Nephron progenitor cell (in vitro differentiated cells): ENCODE measurements at regions not wholly inside any gene's neighbourhood (a gene's known extent, or its start where the extent isn't known, plus 50 kb on each side); places are given as distances from the start of the nearest gene placed in this dataset.
A peak's percentile ranks its signal among the peaks of the same experiment; 100 is the strongest.
"Not testable (repeated sequence)": the region's sequence is repeated elsewhere in the genome, so short reads cannot be mapped to it uniquely, and the experiment has no call there.

Experiments used
- DNase-seq: peaks from one replicate; pipeline ENCODE4 v3.0.0; 2021
- H3K27ac Mint-ChIP-seq: 2 replicates; pipeline ENCODE4 v1.8.0; 2021; ENCODE audit warnings: mild to moderate bottlenecking, moderate library complexity, mixed read lengths
- H3K27me3 Mint-ChIP-seq: 2 replicates; pipeline ENCODE4 v1.8.0; 2021; ENCODE audit warnings: mild to moderate bottlenecking, low read depth, mixed read lengths; ENCODE audit not compliant: poor library complexity
- H3K36me3 Mint-ChIP-seq: 2 replicates; pipeline ENCODE4 v1.8.0; 2021; ENCODE audit warnings: low read depth, mixed read lengths
- H3K4me1 Mint-ChIP-seq: 2 replicates; pipeline ENCODE4 v1.8.0; 2021; ENCODE audit warnings: mixed read lengths
- H3K4me3 Mint-ChIP-seq: 2 replicates; pipeline ENCODE4 v1.8.0; 2021; ENCODE audit warnings: mild to moderate bottlenecking, moderate library complexity, mixed read lengths
- H3K9me3 Mint-ChIP-seq: 2 replicates; pipeline ENCODE4 v1.8.0; 2021; ENCODE audit warnings: mild to moderate bottlenecking, moderate library complexity, mixed read lengths
- TF ChIP-seq, protein P1 (sequence below): fragments of 200-600 bp; sonication (generic); IDR thresholded peaks from 2 replicates; pipeline ENCODE4 v1.5.0; 2021; ENCODE audit warnings: antibody characterized with exemption

GRCh38 chr6:27138837-27139755 lies 108.4 kb upstream of the PRSS16 start:
- Mint-ChIP-seq H3K4me3 (peak overlapping the region; percentile 95), H3K27ac (peak overlapping the region; percentile 99), H3K4me1 (peaks cover 58% of the 10 kb centered on the region), H3K27me3 (no peaks in the 10 kb centered on the region), H3K9me3 (no peaks in the 10 kb centered on the region), H3K36me3 (no peaks in the 10 kb centered on the region)
- TF ChIP-seq, protein P1, sequence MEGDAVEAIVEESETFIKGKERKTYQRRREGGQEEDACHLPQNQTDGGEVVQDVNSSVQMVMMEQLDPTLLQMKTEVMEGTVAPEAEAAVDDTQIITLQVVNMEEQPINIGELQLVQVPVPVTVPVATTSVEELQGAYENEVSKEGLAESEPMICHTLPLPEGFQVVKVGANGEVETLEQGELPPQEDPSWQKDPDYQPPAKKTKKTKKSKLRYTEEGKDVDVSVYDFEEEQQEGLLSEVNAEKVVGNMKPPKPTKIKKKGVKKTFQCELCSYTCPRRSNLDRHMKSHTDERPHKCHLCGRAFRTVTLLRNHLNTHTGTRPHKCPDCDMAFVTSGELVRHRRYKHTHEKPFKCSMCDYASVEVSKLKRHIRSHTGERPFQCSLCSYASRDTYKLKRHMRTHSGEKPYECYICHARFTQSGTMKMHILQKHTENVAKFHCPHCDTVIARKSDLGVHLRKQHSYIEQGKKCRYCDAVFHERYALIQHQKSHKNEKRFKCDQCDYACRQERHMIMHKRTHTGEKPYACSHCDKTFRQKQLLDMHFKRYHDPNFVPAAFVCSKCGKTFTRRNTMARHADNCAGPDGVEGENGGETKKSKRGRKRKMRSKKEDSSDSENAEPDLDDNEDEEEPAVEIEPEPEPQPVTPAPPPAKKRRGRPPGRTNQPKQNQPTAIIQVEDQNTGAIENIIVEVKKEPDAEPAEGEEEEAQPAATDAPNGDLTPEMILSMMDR: no peak
- DNase-seq: peak; percentile 51

DNA sequence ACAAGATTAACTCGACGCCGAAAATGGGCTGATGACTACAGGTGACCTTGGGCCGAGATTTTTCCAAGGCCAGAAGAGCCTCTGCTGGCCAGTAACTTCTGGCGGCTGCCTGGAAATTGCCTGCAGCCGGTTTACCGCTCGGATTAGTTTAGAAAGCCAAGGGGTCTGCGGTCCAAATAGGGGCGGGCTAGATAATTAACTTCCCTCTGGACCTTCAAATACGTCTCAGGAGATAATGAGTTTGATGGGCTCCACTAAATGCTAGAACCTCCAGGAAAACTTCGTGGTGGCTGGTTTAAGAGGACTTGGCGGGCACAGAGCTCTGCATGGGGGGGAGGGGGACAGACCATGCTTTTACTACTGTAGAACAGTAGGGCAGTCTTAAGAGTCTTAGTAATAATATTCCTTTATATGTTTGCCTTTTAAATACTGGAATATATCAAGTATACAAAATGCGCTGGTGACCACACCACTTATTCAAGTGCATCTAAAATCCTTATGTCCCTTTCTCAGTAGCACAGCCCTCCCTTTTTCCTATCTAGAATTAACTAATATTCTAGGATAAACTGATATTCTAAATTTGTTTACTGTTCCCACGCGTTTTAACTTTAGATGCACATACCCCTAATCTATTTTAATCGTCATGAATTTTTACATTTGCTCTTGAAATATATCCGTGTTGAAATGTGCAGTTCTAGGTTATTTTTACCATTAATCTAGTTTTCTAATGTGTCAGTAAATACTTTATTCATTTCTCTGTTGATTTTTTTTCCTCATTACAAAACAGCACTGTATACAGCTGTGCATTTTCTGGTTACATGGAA lies 107.5 kb upstream of the PRSS16 start:
- no peaks in the 10 kb centered on the region for H3K36me3 Mint-ChIP-seq
- peak; percentile 22 for DNase-seq
- TF ChIP-seq, protein P1: no peak
- peaks cover 56% of the 10 kb centered on the region for H3K4me1 Mint-ChIP-seq
- no peaks in the 10 kb centered on the region for H3K9me3 Mint-ChIP-seq
- H3K27me3 Mint-ChIP-seq: no peaks in the 10 kb centered on the region
- peak overlapping the region; percentile 99 for H3K27ac Mint-ChIP-seq
- peak overlapping the region; percentile 95 for H3K4me3 Mint-ChIP-seq

DNA sequence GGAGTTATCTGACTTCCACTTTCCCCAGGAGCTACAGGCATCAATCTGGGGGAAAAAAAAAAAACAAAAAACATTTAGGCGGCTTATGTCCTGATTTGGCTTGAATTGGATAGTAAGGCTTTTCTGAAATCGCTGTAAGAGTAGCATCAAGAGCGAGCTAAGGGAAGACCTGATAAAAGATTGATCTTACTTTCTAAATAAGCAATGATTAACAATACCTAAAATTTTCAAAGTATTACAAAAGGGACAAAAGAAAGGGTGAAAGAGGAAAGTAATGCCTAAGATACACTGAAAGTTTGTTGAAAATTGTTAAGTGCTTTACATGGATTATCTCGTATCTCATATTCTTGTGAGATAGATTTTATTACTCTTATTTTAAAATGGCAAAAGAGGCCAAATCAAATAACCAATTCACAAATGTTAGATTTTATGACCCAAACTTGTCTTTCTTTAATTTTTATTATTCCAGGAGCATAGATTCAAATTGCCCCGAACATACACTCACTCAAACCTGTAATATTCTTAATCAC lies 106.4 kb upstream of the PRSS16 start:
- no peaks in the 10 kb centered on the region for H3K27me3 Mint-ChIP-seq
- TF ChIP-seq, protein P1: no peak
- no peaks in the 10 kb centered on the region for H3K9me3 Mint-ChIP-seq
- H3K4me1 Mint-ChIP-seq: peaks cover 48% of the 10 kb centered on the region
- H3K27ac Mint-ChIP-seq: peak overlapping the region; percentile 68
- peak overlapping the region; percentile 95 for H3K4me3 Mint-ChIP-seq
- no peak for DNase-seq
- H3K36me3 Mint-ChIP-seq: no peaks in the 10 kb centered on the region

DNA sequence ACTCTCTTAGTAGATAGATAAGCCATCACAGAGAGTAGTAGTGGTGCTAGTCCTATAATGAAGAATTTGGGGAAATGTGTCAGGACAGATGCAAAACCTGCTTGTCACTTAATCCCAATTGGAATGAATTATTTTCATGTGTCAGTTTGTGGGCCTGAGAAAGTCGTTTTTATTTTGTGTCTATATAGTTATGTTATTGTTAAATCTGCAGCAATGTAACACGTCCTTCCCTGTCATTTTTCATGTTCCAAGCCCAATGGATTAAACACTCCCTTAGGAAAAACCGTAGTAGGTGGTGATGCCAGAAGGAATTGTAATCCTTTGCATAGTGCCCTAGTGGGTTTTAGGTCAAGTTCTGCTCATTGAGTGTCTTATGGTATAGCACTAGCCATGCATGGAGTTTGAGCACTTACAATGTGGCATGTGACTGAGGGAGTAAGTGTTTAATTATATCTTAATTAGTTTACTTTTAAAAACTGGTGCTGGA lies 105.9 kb upstream of the PRSS16 start:
- Mint-ChIP-seq H3K9me3 (no peaks in the 10 kb centered on the region), H3K4me3 (peak overlapping the region; percentile 95), H3K36me3 (no peaks in the 10 kb centered on the region), H3K27me3 (no peaks in the 10 kb centered on the region), H3K4me1 (peaks cover 43% of the 10 kb centered on the region), H3K27ac (peak overlapping the region; percentile 68)
- no peak for DNase-seq
- TF ChIP-seq, protein P1: no peak

GRCh38 chr6:27143020-27143388 lies 104.5 kb upstream of the PRSS16 start:
- Mint-ChIP-seq H3K4me1 (peaks cover 32% of the 10 kb centered on the region), H3K27ac (peak overlapping the region; percentile 51)
- not testable (repeated sequence) for H3K9me3 Mint-ChIP-seq, DNase-seq, H3K4me3 Mint-ChIP-seq, H3K27me3 Mint-ChIP-seq, H3K36me3 Mint-ChIP-seq

DNA sequence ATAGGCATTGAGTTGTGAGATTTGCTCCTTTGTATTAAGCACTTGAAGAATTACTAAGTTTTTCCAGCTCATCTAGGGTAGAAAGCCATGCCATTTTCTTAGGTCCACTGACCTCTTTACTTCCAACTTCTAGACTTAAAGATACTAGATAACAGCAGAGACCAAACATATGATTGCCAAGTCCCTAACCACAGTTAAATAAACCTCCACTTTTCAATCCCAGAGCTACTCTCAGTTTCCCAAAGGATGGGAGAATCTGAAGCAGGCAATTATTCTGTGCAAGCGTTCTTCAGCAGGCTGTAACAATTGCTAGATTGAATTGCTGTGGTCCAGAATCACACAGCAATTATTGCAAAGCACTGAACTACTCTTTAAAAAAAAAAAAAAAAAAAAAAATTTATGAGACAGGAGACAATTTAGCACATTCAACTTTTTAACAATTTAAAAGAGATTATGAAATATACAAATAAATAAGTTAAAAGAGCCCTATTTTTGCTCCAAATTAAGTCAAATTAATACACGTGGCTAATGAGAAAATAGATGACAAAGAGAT lies 104.0 kb upstream of the PRSS16 start:
- H3K27ac Mint-ChIP-seq: peak overlapping the region; percentile 51
- H3K27me3 Mint-ChIP-seq: no peaks in the 10 kb centered on the region
- no peaks in the 10 kb centered on the region for H3K9me3 Mint-ChIP-seq
- no peaks in the 10 kb centered on the region for H3K36me3 Mint-ChIP-seq
- DNase-seq: no peak
- peaks cover 30% of the 10 kb centered on the region for H3K4me1 Mint-ChIP-seq
- TF ChIP-seq, protein P1: no peak
- no peak overlapping the region for H3K4me3 Mint-ChIP-seq
